ENCODE measurements at regions not wholly inside any gene's neighbourhood (a gene's known extent, or its start where the extent isn't known, plus 50 kb on each side); places are given as distances from the start of the nearest gene placed in this dataset.

DNA sequence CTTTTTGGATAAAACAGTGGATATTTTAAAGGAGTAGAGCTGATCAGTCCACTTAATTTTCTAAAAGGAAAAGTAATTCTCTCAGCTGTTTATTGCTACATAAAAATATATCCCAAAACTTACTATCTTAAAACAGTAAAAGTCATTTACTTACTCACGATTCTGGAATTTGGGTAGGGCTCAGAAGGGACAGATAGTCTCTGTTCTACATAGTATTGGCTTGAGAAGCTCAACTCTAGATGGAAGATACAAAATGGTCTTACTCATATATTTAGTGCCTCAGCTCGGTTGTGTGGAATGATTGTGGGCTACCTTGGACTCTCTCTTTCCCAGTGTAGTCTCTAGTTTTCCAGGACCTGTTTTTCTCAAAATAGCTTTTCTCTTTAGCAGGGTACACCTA is 691.5 kb upstream of the POU3F4 start:
- Histone ChIP-seq H3K27me3 (peaks cover 0 to 4% of the 10 kb centered on the region in 2 donors), H3K9me3 (peaks cover 4 to 5% of the 10 kb centered on the region in 2 donors), H3K4me3 (no peak overlapping the region), H3K36me3 (no peaks in the 10 kb centered on the region), H3K27ac (no peak overlapping the region), H3K4me1 (no peaks in the 10 kb centered on the region)
- intact Hi-C loops (cut with DNase I; ENCODE audit: low total_unique reads): no loop called here
- TF ChIP-seq POLR2A (IDR thresholded peaks at IDR 0.05) (no peak), POLR2AphosphoS5 (IDR thresholded peaks at IDR 0.05) (no peak)
- TF ChIP-seq, protein P1, sequence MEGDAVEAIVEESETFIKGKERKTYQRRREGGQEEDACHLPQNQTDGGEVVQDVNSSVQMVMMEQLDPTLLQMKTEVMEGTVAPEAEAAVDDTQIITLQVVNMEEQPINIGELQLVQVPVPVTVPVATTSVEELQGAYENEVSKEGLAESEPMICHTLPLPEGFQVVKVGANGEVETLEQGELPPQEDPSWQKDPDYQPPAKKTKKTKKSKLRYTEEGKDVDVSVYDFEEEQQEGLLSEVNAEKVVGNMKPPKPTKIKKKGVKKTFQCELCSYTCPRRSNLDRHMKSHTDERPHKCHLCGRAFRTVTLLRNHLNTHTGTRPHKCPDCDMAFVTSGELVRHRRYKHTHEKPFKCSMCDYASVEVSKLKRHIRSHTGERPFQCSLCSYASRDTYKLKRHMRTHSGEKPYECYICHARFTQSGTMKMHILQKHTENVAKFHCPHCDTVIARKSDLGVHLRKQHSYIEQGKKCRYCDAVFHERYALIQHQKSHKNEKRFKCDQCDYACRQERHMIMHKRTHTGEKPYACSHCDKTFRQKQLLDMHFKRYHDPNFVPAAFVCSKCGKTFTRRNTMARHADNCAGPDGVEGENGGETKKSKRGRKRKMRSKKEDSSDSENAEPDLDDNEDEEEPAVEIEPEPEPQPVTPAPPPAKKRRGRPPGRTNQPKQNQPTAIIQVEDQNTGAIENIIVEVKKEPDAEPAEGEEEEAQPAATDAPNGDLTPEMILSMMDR (IDR thresholded peaks at IDR 0.05): no peak
- no peak for DNase-seq (ENCODE audit: low spot score in 2 of 2)

DNA sequence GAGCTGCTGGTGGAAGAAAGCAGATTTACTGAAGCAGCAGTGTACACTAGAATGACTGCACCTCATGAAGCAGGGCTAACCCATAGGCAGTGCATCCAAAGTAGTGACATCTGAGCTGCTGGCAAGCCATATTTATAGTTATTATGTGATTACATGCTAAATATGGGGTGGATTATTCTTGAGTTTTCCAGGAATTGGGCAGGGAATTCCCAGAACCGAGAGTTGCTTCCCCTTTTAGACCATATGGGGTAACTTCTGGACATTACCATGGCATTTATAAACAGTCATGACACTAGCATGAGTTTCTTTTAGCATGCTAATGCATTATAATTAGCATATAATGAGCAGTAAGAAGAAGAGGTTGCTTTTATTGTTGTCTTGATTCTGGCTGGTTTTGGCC is 665.8 kb upstream of the POU3F4 start:
- Histone ChIP-seq H3K4me1 (no peaks in the 10 kb centered on the region), H3K4me3 (no peak overlapping the region), H3K36me3 (no peaks in the 10 kb centered on the region), H3K9me3 (peaks cover 0 to 25% of the 10 kb centered on the region in 2 donors), H3K27me3 (no peaks in the 10 kb centered on the region), H3K27ac (no peak overlapping the region)
- no peak for DNase-seq (ENCODE audit: low spot score in 2 of 2)
- no peak for TF ChIP-seq POLR2AphosphoS5 (IDR thresholded peaks at IDR 0.05)
- TF ChIP-seq, protein P1 (IDR thresholded peaks at IDR 0.05): no peak
- no peak for TF ChIP-seq POLR2A (IDR thresholded peaks at IDR 0.05)
- intact Hi-C loops (cut with DNase I; ENCODE audit: low total_unique reads): no loop called here

DNA sequence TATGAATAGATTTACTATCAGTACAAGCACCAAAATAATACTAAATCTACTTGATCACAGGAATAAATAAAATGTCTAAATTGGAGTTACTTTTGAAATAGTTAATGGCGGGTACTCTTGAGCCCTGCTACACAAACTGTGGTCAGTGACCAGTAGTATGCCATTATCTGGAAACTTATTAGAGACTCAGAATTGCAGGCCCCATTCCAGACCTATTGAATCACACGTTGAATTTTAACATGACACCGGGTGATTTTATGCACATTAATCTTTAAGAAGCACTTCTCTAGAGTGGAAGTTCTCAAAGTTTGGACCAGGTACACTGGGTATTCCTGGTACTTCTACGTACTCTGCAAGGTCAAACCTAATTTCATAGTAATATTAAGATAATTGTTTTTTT is 660.0 kb upstream of the POU3F4 start:
- intact Hi-C loops (cut with DNase I; ENCODE audit: low total_unique reads): no loop called here
- TF ChIP-seq POLR2AphosphoS5 (IDR thresholded peaks at IDR 0.05): no peak
- TF ChIP-seq, protein P1 (IDR thresholded peaks at IDR 0.05): no peak
- TF ChIP-seq POLR2A (IDR thresholded peaks at IDR 0.05): no peak

More for the DNA sequence above, 660.0 kb upstream of the POU3F4 start:
- no peak overlapping the region for H3K27ac ChIP-seq
- no peaks in the 10 kb centered on the region for H3K27me3 ChIP-seq
- H3K36me3 ChIP-seq: no peaks in the 10 kb centered on the region
- no peaks in the 10 kb centered on the region for H3K4me1 ChIP-seq
- H3K4me3 ChIP-seq: no peak overlapping the region
- DNase-seq (ENCODE audit: low spot score in 2 of 2): no peak
- peaks cover 0 to 10% of the 10 kb centered on the region in 2 donors for H3K9me3 ChIP-seq
